ENCODE measurements at regions not wholly inside any gene's neighbourhood (a gene's known extent, or its start where the extent isn't known, plus 50 kb on each side); places are given as distances from the start of the nearest gene placed in this dataset.

DNA sequence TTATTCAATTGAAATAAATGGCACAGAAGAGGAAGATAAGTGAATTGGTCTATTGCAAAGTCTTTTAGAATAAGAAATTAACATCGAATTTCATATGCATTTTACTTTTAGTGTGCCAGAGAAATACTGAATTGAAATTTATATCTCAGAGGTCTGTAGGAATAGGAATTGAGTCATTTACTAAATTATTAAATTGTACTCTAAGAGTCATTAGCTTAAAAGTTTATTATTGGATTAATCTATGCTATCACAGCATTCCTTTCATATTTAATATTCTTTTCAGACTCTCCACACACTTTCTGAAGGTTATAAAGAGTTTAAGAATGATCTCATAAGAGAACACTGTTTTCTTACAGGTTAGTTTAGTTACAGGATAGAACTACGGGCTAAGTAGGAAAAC, 2711.5 kb downstream of the ARAP2 start:
- POLR2A ChIA-PET = no interaction called here
- ATAC-seq (no peak), DNase-seq (ENCODE audit: low read depth, low spot score) (no peak)
- no peak overlapping the region for H3K27ac ChIP-seq (ENCODE audit: low read depth, low read length)
- no peaks in the 10 kb centered on the region for H3K79me2 ChIP-seq (ENCODE audit: insufficient read depth, low read length)
- no peaks in the 10 kb centered on the region for H4K20me1 ChIP-seq (ENCODE audit: insufficient read depth)
- H3K9ac ChIP-seq (ENCODE audit: low read length) = no peak overlapping the region
- RAD21 ChIA-PET (ENCODE audit: low non-redundant PET in 1 of 2, low total read pairs in 2 of 2, uncharacterized antibody in 2 of 2, unreplicated experiment in 2 of 2) = no interaction called here
- H2AFZ ChIP-seq (ENCODE audit: low read depth, low read length, poor library complexity, severe bottlenecking) = no peak overlapping the region
- no peaks in the 10 kb centered on the region for H3K27me3 ChIP-seq (ENCODE audit: insufficient read depth, low read length)
- no peaks in the 10 kb centered on the region for H3K36me3 ChIP-seq (ENCODE audit: control insufficient read depth in 1 of 2, insufficient read depth in 2 of 2, low read length in 2 of 2)
- BruUV-seq (replicated peaks) = no TSS peak
- no peaks in the 10 kb centered on the region for H3K9me2 ChIP-seq (ENCODE audit: insufficient read depth)
- intact Hi-C loops (cut with micrococcal nuclease) = no loop called here
- H3K4me1 ChIP-seq (ENCODE audit: control insufficient read depth in 1 of 2, insufficient read depth in 2 of 2, low read length in 2 of 2) = no peaks in the 10 kb centered on the region
- H3K4me2 ChIP-seq (ENCODE audit: low read length) = no peak overlapping the region
- CTCF ChIA-PET = no interaction called here
- no peaks in the 10 kb centered on the region for H3K9me3 ChIP-seq (ENCODE audit: control insufficient read depth in 1 of 2, insufficient read depth in 1 of 2, low read depth in 1 of 2, low read length in 2 of 2)
- TF ChIP-seq TCF7L2 (IDR thresholded peaks at IDR 0.05; ENCODE audit: borderline replicate concordance, extremely low read depth, insufficient read depth, insufficient read length) (no peak), CEBPB (IDR thresholded peaks at IDR 0.05; ENCODE audit: low read depth) (no peak), ZFX (IDR thresholded peaks at IDR 0.05) (no peak), ELF1 (IDR thresholded peaks at IDR 0.05; ENCODE audit: borderline replicate concordance, low read depth) (no peak), EZH2 (IDR thresholded peaks at IDR 0.05) (no peak), ZNF274 (IDR thresholded peaks at IDR 0.05; ENCODE audit: low read depth, low read length) (no peak), SRF (IDR thresholded peaks at IDR 0.05; ENCODE audit: low read depth) (no peak), FOSL1 (IDR thresholded peaks at IDR 0.05; ENCODE audit: low read depth) (no peak), SP1 (IDR thresholded peaks at IDR 0.05; ENCODE audit: low read depth) (no peak), POLR2AphosphoS5 (IDR thresholded peaks at IDR 0.05; ENCODE audit: low read depth, low read length) (no peak), JUND (IDR thresholded peaks at IDR 0.05) (no peak), CBX3 (IDR thresholded peaks at IDR 0.05; ENCODE audit: low read depth) (no peak), RAD21 (IDR thresholded peaks at IDR 0.05; ENCODE audit: low read depth) (no peak), SIN3A (IDR thresholded peaks at IDR 0.05; ENCODE audit: low read depth) (no peak), POLR2A (IDR thresholded peaks at IDR 0.05; ENCODE audit: borderline replicate concordance, extremely low read depth, insufficient read depth, insufficient read length) (no peak), YY1 (IDR thresholded peaks at IDR 0.05; ENCODE audit: extremely low read depth, insufficient replicate concordance, low read depth, low read length) (no peak)
- TF ChIP-seq, protein P1, sequence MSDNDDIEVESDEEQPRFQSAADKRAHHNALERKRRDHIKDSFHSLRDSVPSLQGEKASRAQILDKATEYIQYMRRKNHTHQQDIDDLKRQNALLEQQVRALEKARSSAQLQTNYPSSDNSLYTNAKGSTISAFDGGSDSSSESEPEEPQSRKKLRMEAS (IDR thresholded peaks at IDR 0.05) = no peak
- TF ChIP-seq, protein P2, sequence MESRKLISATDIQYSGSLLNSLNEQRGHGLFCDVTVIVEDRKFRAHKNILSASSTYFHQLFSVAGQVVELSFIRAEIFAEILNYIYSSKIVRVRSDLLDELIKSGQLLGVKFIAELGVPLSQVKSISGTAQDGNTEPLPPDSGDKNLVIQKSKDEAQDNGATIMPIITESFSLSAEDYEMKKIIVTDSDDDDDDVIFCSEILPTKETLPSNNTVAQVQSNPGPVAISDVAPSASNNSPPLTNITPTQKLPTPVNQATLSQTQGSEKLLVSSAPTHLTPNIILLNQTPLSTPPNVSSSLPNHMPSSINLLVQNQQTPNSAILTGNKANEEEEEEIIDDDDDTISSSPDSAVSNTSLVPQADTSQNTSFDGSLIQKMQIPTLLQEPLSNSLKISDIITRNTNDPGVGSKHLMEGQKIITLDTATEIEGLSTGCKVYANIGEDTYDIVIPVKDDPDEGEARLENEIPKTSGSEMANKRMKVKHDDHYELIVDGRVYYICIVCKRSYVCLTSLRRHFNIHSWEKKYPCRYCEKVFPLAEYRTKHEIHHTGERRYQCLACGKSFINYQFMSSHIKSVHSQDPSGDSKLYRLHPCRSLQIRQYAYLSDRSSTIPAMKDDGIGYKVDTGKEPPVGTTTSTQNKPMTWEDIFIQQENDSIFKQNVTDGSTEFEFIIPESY (IDR thresholded peaks at IDR 0.05; ENCODE audit: extremely low read depth, insufficient replicate concordance, low read length) = no peak
- TF ChIP-seq, protein P3, sequence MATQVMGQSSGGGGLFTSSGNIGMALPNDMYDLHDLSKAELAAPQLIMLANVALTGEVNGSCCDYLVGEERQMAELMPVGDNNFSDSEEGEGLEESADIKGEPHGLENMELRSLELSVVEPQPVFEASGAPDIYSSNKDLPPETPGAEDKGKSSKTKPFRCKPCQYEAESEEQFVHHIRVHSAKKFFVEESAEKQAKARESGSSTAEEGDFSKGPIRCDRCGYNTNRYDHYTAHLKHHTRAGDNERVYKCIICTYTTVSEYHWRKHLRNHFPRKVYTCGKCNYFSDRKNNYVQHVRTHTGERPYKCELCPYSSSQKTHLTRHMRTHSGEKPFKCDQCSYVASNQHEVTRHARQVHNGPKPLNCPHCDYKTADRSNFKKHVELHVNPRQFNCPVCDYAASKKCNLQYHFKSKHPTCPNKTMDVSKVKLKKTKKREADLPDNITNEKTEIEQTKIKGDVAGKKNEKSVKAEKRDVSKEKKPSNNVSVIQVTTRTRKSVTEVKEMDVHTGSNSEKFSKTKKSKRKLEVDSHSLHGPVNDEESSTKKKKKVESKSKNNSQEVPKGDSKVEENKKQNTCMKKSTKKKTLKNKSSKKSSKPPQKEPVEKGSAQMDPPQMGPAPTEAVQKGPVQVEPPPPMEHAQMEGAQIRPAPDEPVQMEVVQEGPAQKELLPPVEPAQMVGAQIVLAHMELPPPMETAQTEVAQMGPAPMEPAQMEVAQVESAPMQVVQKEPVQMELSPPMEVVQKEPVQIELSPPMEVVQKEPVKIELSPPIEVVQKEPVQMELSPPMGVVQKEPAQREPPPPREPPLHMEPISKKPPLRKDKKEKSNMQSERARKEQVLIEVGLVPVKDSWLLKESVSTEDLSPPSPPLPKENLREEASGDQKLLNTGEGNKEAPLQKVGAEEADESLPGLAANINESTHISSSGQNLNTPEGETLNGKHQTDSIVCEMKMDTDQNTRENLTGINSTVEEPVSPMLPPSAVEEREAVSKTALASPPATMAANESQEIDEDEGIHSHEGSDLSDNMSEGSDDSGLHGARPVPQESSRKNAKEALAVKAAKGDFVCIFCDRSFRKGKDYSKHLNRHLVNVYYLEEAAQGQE (IDR thresholded peaks at IDR 0.05; ENCODE audit: low read depth) = no peak
- H3K4me3 ChIP-seq (replicated peaks in 1 of 2; ENCODE audit: low read depth in 1 of 2, low read length in 2 of 2) = no peak overlapping the region

Data from HCT116 (cell line).